ENCODE measurements at regions not wholly inside any gene's neighbourhood (a gene's known extent, or its start where the extent isn't known, plus 50 kb on each side); places are given as distances from the start of the nearest gene placed in this dataset.

DNA sequence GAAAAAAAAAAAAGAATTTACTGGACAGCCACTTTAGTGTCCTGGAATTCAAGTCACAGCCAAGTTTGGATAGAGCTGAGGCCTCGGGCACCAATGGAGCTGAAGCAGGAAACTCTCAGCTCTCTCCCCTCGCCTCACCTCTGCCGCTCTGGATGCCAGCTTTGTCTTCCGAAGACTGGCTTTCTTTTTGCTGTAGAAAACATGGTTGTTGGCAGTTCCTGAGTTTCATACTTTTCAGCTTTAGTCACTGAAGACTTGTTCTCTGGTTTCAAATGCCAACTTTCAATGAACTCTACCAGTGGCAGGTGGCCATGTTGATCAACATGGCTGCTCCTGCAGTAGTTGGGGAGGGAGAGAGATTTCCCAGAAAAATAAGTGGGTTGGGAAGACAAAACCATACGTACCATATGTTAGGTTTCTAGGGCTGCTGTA is 142.2 kb downstream of the SNX18 start:
- ChIA-PET CTCF (no interaction called here), POLR2A (ENCODE audit: unreplicated experiment) (no interaction called here)
- BruUV-seq (replicated peaks), result no TSS peak
- no peak overlapping the region for H3K4me2 ChIP-seq (ENCODE audit: low read length)
- H3K9ac ChIP-seq (ENCODE audit: low read length), result no peak overlapping the region
- H2AFZ ChIP-seq (ENCODE audit: low read length), result no peak overlapping the region
- H3K9me2 ChIP-seq (replicated peaks; ENCODE audit: low read length), result no peaks in the 10 kb centered on the region
- H3F3A ChIP-seq (ENCODE audit: low read length, unreplicated experiment), result no peaks in the 10 kb centered on the region
- no peaks in the 10 kb centered on the region for H3K36me3 ChIP-seq (ENCODE audit: low read depth, low read length)
- no peaks in the 10 kb centered on the region for H3K79me2 ChIP-seq (ENCODE audit: low read length)
- no peak overlapping the region for H3K4me3 ChIP-seq (ENCODE audit: low read length)
- no peak for DNase-seq
- intact Hi-C loops (cut with micrococcal nuclease), result no loop called here
- no peak for ATAC-seq
- no peak overlapping the region for H3K27ac ChIP-seq (ENCODE audit: low read length)
- no peaks in the 10 kb centered on the region for H4K20me1 ChIP-seq (ENCODE audit: low read length)
- H3K9me3 ChIP-seq (ENCODE audit: low read length), result no peaks in the 10 kb centered on the region
- TF ChIP-seq EZH2phosphoT487 (IDR thresholded peaks at IDR 0.05; ENCODE audit: borderline replicate concordance, low read length) (no peak), EZH2 (IDR thresholded peaks at IDR 0.05; ENCODE audit: low read length, unreplicated experiment) (no peak)
- TF ChIP-seq, protein P1, sequence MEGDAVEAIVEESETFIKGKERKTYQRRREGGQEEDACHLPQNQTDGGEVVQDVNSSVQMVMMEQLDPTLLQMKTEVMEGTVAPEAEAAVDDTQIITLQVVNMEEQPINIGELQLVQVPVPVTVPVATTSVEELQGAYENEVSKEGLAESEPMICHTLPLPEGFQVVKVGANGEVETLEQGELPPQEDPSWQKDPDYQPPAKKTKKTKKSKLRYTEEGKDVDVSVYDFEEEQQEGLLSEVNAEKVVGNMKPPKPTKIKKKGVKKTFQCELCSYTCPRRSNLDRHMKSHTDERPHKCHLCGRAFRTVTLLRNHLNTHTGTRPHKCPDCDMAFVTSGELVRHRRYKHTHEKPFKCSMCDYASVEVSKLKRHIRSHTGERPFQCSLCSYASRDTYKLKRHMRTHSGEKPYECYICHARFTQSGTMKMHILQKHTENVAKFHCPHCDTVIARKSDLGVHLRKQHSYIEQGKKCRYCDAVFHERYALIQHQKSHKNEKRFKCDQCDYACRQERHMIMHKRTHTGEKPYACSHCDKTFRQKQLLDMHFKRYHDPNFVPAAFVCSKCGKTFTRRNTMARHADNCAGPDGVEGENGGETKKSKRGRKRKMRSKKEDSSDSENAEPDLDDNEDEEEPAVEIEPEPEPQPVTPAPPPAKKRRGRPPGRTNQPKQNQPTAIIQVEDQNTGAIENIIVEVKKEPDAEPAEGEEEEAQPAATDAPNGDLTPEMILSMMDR (conservative IDR thresholded peaks at IDR 0.05; ENCODE audit: low read depth, low read length), result no peak
- H3K4me1 ChIP-seq (ENCODE audit: insufficient read depth, low read length), result no peaks in the 10 kb centered on the region
- no peaks in the 10 kb centered on the region for H3K27me3 ChIP-seq (ENCODE audit: low read length)

DNA sequence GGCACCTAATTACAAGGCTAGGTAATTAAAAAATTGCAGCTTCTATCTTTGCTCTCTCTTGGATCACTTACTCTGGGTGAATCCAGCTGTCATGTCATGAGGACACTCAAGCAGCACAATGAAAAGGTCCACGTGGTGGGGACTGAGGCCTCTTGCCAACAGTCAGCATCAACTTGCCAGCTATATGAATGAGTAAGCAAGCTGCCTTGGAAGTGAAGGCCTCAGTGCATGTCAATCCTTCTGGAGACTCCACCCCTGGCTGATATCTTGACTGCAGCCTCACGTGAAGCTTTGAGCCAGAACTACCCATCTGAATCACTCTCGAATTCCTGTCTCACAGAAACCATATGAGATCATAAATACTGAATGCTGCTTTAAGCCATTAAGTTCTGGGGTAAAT is 140.5 kb downstream of the SNX18 start:
- Histone ChIP-seq H3K36me3 (ENCODE audit: low read depth, low read length) (no peaks in the 10 kb centered on the region), H3K4me2 (ENCODE audit: low read length) (no peak overlapping the region), H4K20me1 (ENCODE audit: low read length) (no peaks in the 10 kb centered on the region), H3F3A (ENCODE audit: low read length, unreplicated experiment) (no peaks in the 10 kb centered on the region), H3K27ac (ENCODE audit: low read length) (no peak overlapping the region), H3K4me1 (ENCODE audit: insufficient read depth, low read length) (no peaks in the 10 kb centered on the region), H3K79me2 (ENCODE audit: low read length) (no peaks in the 10 kb centered on the region), H3K9ac (ENCODE audit: low read length) (no peak overlapping the region), H3K9me3 (ENCODE audit: low read length) (no peaks in the 10 kb centered on the region), H3K4me3 (ENCODE audit: low read length) (no peak overlapping the region), H2AFZ (ENCODE audit: low read length) (no peak overlapping the region), H3K27me3 (ENCODE audit: low read length) (no peaks in the 10 kb centered on the region), H3K9me2 (replicated peaks; ENCODE audit: low read length) (no peaks in the 10 kb centered on the region)
- intact Hi-C loops (cut with micrococcal nuclease), result no loop called here
- TF ChIP-seq EZH2phosphoT487 (IDR thresholded peaks at IDR 0.05; ENCODE audit: borderline replicate concordance, low read length) (no peak), EZH2 (IDR thresholded peaks at IDR 0.05; ENCODE audit: low read length, unreplicated experiment) (no peak)
- TF ChIP-seq, protein P1 (conservative IDR thresholded peaks at IDR 0.05; ENCODE audit: low read depth, low read length), result no peak
- no TSS peak for BruUV-seq (replicated peaks)
- POLR2A ChIA-PET (ENCODE audit: unreplicated experiment), result no interaction called here
- peak; percentile 18; the same call in 1 of the 2 replicates for ATAC-seq
- peak; percentile 27 for DNase-seq
- CTCF ChIA-PET, result no interaction called here

GRCh38 chr5:54656261-54656728 is 138.7 kb downstream of the SNX18 start:
- CTCF ChIA-PET, result interaction anchor here (0.6 kb wide), 1 partner anchor 166 kb away, joined by 4 read pairs; no protein-coding TSS in a partner anchor
- intact Hi-C loops (cut with micrococcal nuclease), result no loop called here
- POLR2A ChIA-PET (ENCODE audit: unreplicated experiment), result no interaction called here

More at GRCh38 chr5:54656261-54656728, 138.7 kb downstream of the SNX18 start:
- Histone ChIP-seq H3K9ac (ENCODE audit: low read length) (no peak overlapping the region), H3K4me3 (ENCODE audit: low read length) (no peak overlapping the region), H3K9me3 (ENCODE audit: low read length) (no peaks in the 10 kb centered on the region), H3K9me2 (replicated peaks; ENCODE audit: low read length) (no peaks in the 10 kb centered on the region), H3K27ac (ENCODE audit: low read length) (no peak overlapping the region), H3F3A (ENCODE audit: low read length, unreplicated experiment) (no peaks in the 10 kb centered on the region), H3K79me2 (ENCODE audit: low read length) (no peaks in the 10 kb centered on the region), H3K27me3 (ENCODE audit: low read length) (no peaks in the 10 kb centered on the region), H4K20me1 (ENCODE audit: low read length) (no peaks in the 10 kb centered on the region), H3K4me1 (ENCODE audit: insufficient read depth, low read length) (no peaks in the 10 kb centered on the region), H3K4me2 (ENCODE audit: low read length) (no peak overlapping the region), H3K36me3 (ENCODE audit: low read depth, low read length) (no peaks in the 10 kb centered on the region), H2AFZ (ENCODE audit: low read length) (no peak overlapping the region)
- DNase-seq, result no peak
- TF ChIP-seq, protein P1 (conservative IDR thresholded peaks at IDR 0.05; ENCODE audit: low read depth, low read length), result no peak
- TF ChIP-seq EZH2 (IDR thresholded peaks at IDR 0.05; ENCODE audit: low read length, unreplicated experiment) (no peak), EZH2phosphoT487 (IDR thresholded peaks at IDR 0.05; ENCODE audit: borderline replicate concordance, low read length) (no peak)
- no peak for ATAC-seq
- BruUV-seq (replicated peaks), result no TSS peak
